A549 (cell line): ENCODE measurements at regions not wholly inside any gene's neighbourhood (a gene's known extent, or its start where the extent isn't known, plus 50 kb on each side); places are given as distances from the start of the nearest gene placed in this dataset.

Experiments used
- CHD2 ChIP-seq: fragments of 150-350 bp; IDR thresholded peaks from 2 replicates; pipeline ENCODE4 v1.6.1; 2014; ENCODE audit warnings: low read length; ENCODE audit not compliant: partially characterized antibody
- POLR2A ChIP-seq: IDR thresholded peaks from 2 replicates; pipeline ENCODE4 v1.6.1; 2012; ENCODE audit warnings: mild to moderate bottlenecking, low read length
- RARB ChIP-seq: fragments of 250-450 bp; sonication (Bioruptor Pico); IDR thresholded peaks from 2 replicates; pipeline ENCODE4 v1.8.0; 2021; ENCODE audit warnings: mild to moderate bottlenecking, moderate library complexity
- RFX5 ChIP-seq: fragments of 450-650 bp; IDR thresholded peaks from 2 replicates; pipeline ENCODE4 v1.7.1; 2014; ENCODE audit warnings: antibody characterized with exemption, mild to moderate bottlenecking, moderate library complexity
- ZFP36 ChIP-seq: fragments of 450-650 bp; IDR thresholded peaks from 2 replicates; pipeline ENCODE4 v1.6.1; 2014; ENCODE audit warnings: borderline replicate concordance; ENCODE audit not compliant: partially characterized antibody
- TF ChIP-seq, protein P1 (sequence below): fragments of >200 bp; sonication (Bioruptor Twin); formaldehyde crosslinking; IDR thresholded peaks from 3 replicates; pipeline ENCODE4 v1.5.1; 2016

DNA sequence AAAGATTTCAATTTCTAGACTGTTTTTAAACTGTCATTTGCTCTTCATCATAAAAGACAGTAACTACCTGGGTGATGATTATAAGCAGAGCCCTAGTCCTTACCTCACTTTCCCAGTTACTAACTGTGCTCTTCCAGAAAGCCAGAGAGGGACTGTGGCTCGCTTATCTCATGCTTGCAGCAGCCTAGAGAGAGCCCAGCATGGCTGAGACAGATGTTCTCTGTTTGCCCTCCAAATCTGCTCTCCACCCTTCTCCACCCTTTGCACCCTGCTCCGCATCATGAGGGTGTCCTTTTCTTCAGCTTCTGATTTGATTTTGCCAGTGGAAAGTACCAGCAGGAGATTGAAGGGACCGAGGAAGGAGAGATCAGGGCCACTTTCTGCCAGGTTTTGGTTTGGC lies 61.2 kb upstream of the SELENOP start:
- TF ChIP-seq POLR2A (no peak), RFX5 (no peak), ZFP36 (no peak), RARB (CRISPR knock-in tag) (no peak), CHD2 (no peak)
- TF ChIP-seq, protein P1, sequence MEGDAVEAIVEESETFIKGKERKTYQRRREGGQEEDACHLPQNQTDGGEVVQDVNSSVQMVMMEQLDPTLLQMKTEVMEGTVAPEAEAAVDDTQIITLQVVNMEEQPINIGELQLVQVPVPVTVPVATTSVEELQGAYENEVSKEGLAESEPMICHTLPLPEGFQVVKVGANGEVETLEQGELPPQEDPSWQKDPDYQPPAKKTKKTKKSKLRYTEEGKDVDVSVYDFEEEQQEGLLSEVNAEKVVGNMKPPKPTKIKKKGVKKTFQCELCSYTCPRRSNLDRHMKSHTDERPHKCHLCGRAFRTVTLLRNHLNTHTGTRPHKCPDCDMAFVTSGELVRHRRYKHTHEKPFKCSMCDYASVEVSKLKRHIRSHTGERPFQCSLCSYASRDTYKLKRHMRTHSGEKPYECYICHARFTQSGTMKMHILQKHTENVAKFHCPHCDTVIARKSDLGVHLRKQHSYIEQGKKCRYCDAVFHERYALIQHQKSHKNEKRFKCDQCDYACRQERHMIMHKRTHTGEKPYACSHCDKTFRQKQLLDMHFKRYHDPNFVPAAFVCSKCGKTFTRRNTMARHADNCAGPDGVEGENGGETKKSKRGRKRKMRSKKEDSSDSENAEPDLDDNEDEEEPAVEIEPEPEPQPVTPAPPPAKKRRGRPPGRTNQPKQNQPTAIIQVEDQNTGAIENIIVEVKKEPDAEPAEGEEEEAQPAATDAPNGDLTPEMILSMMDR = no peak
